Tibial nerve (tissue), 4 donors: ENCODE measurements at regions not wholly inside any gene's neighbourhood (a gene's known extent, or its start where the extent isn't known, plus 50 kb on each side); places are given as distances from the start of the nearest gene placed in this dataset.

Source experiments
- EP300 ChIP-seq, 2 donors: sonication (generic); formaldehyde crosslinking; IDR thresholded peaks; one replicate each; pipeline ENCODE4 v1.6.1; 2017; ENCODE audit warnings: antibody characterized with exemption in 2 of 2, mild to moderate bottlenecking in 1 of 2
- POLR2A ChIP-seq, 2 donors: fragments of 450-650 bp; IDR thresholded peaks; one replicate each; pipeline ENCODE4 v1.6.1; 2017; ENCODE audit warnings: antibody characterized with exemption in 2 of 2, mild to moderate bottlenecking in 2 of 2, moderate library complexity in 2 of 2
- TF ChIP-seq, protein P1 (sequence below), 5 experiments: fragments of 200-600 bp in 3 of 5; fragments of 450-650 bp in 2 of 5; sonication (generic) in 3 of 5; IDR thresholded peaks; one replicate each; pipeline ENCODE4 v1.5.1; 2016 to 2019; ENCODE audit warnings: antibody characterized with exemption in 5 of 5, mild to moderate bottlenecking in 3 of 5, moderate library complexity in 2 of 5

DNA sequence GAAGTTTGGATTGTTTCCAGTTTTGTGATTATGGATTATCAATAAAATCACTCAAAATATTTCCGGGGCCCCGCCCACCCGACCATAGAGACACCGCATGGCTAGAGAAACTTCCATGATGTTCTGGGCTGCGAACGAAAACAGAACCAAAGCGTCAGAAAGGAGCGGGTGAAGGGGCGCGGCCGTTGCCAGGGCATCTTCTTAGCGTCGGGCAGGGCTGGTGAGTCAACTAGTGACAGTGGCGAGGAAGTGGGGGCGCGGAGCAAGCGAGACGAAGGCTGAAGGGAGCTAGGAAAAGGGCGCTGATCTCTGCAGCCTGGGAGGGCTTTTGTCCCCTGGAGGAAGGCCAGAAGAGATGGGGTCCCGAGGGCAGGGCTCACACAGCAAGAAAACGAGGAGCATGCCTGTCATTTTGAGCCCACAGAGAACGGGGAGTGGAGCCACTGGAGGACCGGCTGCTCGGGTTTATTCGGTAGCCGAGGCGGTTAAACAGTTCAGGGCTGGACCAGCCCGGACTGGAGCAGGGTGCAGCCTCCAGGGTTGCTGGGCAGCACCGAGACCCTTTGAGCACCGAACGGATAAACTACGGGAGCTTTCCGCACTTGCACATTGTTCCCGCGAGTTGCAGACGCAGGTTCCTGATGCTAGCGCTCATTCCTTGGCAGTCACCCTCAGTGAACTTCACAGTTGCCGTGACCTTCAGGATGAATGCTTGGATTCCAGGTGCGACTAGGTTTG, 298.1 kb upstream of the TRPC5 start:
- TF ChIP-seq, protein P1, sequence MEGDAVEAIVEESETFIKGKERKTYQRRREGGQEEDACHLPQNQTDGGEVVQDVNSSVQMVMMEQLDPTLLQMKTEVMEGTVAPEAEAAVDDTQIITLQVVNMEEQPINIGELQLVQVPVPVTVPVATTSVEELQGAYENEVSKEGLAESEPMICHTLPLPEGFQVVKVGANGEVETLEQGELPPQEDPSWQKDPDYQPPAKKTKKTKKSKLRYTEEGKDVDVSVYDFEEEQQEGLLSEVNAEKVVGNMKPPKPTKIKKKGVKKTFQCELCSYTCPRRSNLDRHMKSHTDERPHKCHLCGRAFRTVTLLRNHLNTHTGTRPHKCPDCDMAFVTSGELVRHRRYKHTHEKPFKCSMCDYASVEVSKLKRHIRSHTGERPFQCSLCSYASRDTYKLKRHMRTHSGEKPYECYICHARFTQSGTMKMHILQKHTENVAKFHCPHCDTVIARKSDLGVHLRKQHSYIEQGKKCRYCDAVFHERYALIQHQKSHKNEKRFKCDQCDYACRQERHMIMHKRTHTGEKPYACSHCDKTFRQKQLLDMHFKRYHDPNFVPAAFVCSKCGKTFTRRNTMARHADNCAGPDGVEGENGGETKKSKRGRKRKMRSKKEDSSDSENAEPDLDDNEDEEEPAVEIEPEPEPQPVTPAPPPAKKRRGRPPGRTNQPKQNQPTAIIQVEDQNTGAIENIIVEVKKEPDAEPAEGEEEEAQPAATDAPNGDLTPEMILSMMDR (IDR thresholded peaks at IDR 0.05) = no peak
- TF ChIP-seq POLR2A (IDR thresholded peaks at IDR 0.05) (no peak), EP300 (IDR thresholded peaks at IDR 0.05) (no peak)
